ENCODE measurements at regions not wholly inside any gene's neighbourhood (a gene's known extent, or its start where the extent isn't known, plus 50 kb on each side); places are given as distances from the start of the nearest gene placed in this dataset.

- TF ChIP-seq FOXP2 (optimal IDR thresholded peaks at IDR 0.05; ENCODE audit: borderline replicate concordance, extremely low read depth, extremely low read length, insufficient read depth) (no peak), SIN3A (IDR thresholded peaks at IDR 0.05; ENCODE audit: borderline replicate concordance, insufficient read depth, low read length) (no peak), REST (IDR thresholded peaks at IDR 0.05; ENCODE audit: insufficient read depth in 1 of 2, low read depth in 2 of 2, low read length in 2 of 2) (no peak), POLR2AphosphoS5 (IDR thresholded peaks at IDR 0.05; ENCODE audit: low read depth, low read length) (no peak), TAF1 (IDR thresholded peaks at IDR 0.05; ENCODE audit: borderline replicate concordance, insufficient read depth, low read length) (no peak)
These were observed 116.2 kb upstream of the ELAC2 start for GRCh38 chr17:13134076-13134475.

GRCh38 chr17:13131225-13131624 is 113.4 kb upstream of the ELAC2 start:
- TF ChIP-seq TAF1 (IDR thresholded peaks at IDR 0.05; ENCODE audit: borderline replicate concordance, insufficient read depth, low read length) (no peak), FOXP2 (optimal IDR thresholded peaks at IDR 0.05; ENCODE audit: borderline replicate concordance, extremely low read depth, extremely low read length, insufficient read depth) (no peak), REST (IDR thresholded peaks at IDR 0.05; ENCODE audit: insufficient read depth in 1 of 2, low read depth in 2 of 2, low read length in 2 of 2) (no peak), SIN3A (IDR thresholded peaks at IDR 0.05; ENCODE audit: borderline replicate concordance, insufficient read depth, low read length) (no peak), POLR2AphosphoS5 (IDR thresholded peaks at IDR 0.05; ENCODE audit: low read depth, low read length) (no peak)

GRCh38 chr17:13129356-13129755 is 111.5 kb upstream of the ELAC2 start:
- TF ChIP-seq SIN3A (IDR thresholded peaks at IDR 0.05; ENCODE audit: borderline replicate concordance, insufficient read depth, low read length) (no peak), POLR2AphosphoS5 (IDR thresholded peaks at IDR 0.05; ENCODE audit: low read depth, low read length) (no peak), TAF1 (IDR thresholded peaks at IDR 0.05; ENCODE audit: borderline replicate concordance, insufficient read depth, low read length) (no peak), REST (IDR thresholded peaks at IDR 0.05; ENCODE audit: insufficient read depth in 1 of 2, low read depth in 2 of 2, low read length in 2 of 2) (no peak)

- TF ChIP-seq FOXP2 (optimal IDR thresholded peaks at IDR 0.05; ENCODE audit: borderline replicate concordance, extremely low read depth, extremely low read length, insufficient read depth) = no peak
- no peak for TF ChIP-seq POLR2AphosphoS5 (IDR thresholded peaks at IDR 0.05; ENCODE audit: low read depth, low read length)
- no peak for TF ChIP-seq REST (IDR thresholded peaks at IDR 0.05; ENCODE audit: insufficient read depth in 1 of 2, low read depth in 2 of 2, low read length in 2 of 2)
- no peak for TF ChIP-seq SIN3A (IDR thresholded peaks at IDR 0.05; ENCODE audit: borderline replicate concordance, insufficient read depth, low read length)
- no peak for TF ChIP-seq TAF1 (IDR thresholded peaks at IDR 0.05; ENCODE audit: borderline replicate concordance, insufficient read depth, low read length)
These were observed 110.8 kb upstream of the ELAC2 start for GRCh38 chr17:13128676-13129075.
